SU-DHL-6 (cell line): ENCODE measurements at regions not wholly inside any gene's neighbourhood (a gene's known extent, or its start where the extent isn't known, plus 50 kb on each side); places are given as distances from the start of the nearest gene placed in this dataset.

ENCODE experiments used
- H2AFZ ChIP-seq: fragments of 200-600 bp; sonication (generic); 2 replicates; pipeline ENCODE4 v1.6.1; 2014; ENCODE audit warnings: low read depth, mild to moderate bottlenecking, moderate library complexity, mixed read lengths, antibody characterized with exemption, low read length; ENCODE audit not compliant: severe bottlenecking
- H3F3A ChIP-seq: fragments of 200-600 bp; shearing (Covaris generic); 2 replicates; pipeline ENCODE4 v1.6.0; 2016; ENCODE audit warnings: antibody characterized with exemption, mild to moderate bottlenecking; ENCODE audit not compliant: insufficient read depth
- H3K27ac ChIP-seq: fragments of 200-600 bp; sonication (generic); 2 replicates; pipeline ENCODE4 v1.5.1; 2016; ENCODE audit warnings: low read depth, mild to moderate bottlenecking, low read length, moderate library complexity, mixed read lengths
- H3K27me3 ChIP-seq: fragments of 200-600 bp; sonication (generic), shearing (Covaris generic); 2 replicates; pipeline ENCODE4 v1.6.0; 2014; ENCODE audit warnings: mild to moderate bottlenecking, low read length
- H3K36me3 ChIP-seq: fragments of 200-600 bp; sonication (generic); 2 replicates; pipeline ENCODE4 v1.6.1; 2014; ENCODE audit warnings: mild to moderate bottlenecking, low read length, mixed read lengths
- H3K4me2 ChIP-seq: fragments of 300-600, 200-600 bp; shearing (Covaris generic), sonication (generic); 2 replicates; pipeline ENCODE4 v1.6.0; 2014; ENCODE audit warnings: low read length, low read depth, mild to moderate bottlenecking; ENCODE audit not compliant: poor library complexity, severe bottlenecking
- H3K4me3 ChIP-seq: fragments of 200-600 bp; sonication (generic); 2 replicates; pipeline ENCODE4 v1.5.1; 2014; ENCODE audit warnings: antibody characterized with exemption, low read length, mild to moderate bottlenecking, mixed read lengths; ENCODE audit not compliant: insufficient read depth, poor library complexity, severe bottlenecking
- H3K79me2 ChIP-seq: fragments of 200-600 bp; sonication (generic); 2 replicates; pipeline ENCODE4 v1.6.1; 2014; ENCODE audit warnings: mild to moderate bottlenecking, low read length, moderate library complexity; ENCODE audit not compliant: insufficient read depth
- H3K9ac ChIP-seq: fragments of 200-600 bp; sonication (generic); 2 replicates; pipeline ENCODE4 v1.7.0; 2014; ENCODE audit warnings: mild to moderate bottlenecking, low read length
- H3K9me2 ChIP-seq: fragments of 200-600 bp; sonication (generic); replicated peaks from 2 replicates; pipeline ENCODE4 v1.6.1; 2014; ENCODE audit warnings: low read length; ENCODE audit not compliant: insufficient read depth
- H3K9me3 ChIP-seq: fragments of 200-600 bp; sonication (generic); 2 replicates; pipeline ENCODE4 v1.6.1; 2014; ENCODE audit warnings: low read length, mixed read lengths; ENCODE audit not compliant: insufficient read depth
- H4K20me1 ChIP-seq: fragments of 200-600 bp; sonication (generic); 2 replicates; pipeline ENCODE4 v1.6.1; 2014; ENCODE audit warnings: low read depth, mild to moderate bottlenecking, antibody characterized with exemption, low read length, moderate library complexity, mixed read lengths
- CTCF ChIP-seq: fragments of 200-600 bp; sonication (generic); IDR thresholded peaks from one replicate; pipeline ENCODE4 v1.5.1; 2017; ENCODE audit warnings: antibody characterized with exemption, mild to moderate bottlenecking, low read length, moderate library complexity; ENCODE audit not compliant: insufficient read depth, poor library complexity, severe bottlenecking
- EZH2phosphoT487 ChIP-seq: fragments of 200-600 bp; sonication (generic), shearing (Covaris generic); conservative IDR thresholded peaks from 2 replicates; pipeline ENCODE4 v1.6.1; 2018; ENCODE audit warnings: mild to moderate bottlenecking, antibody characterized with exemption, low read length, moderate library complexity, mixed read lengths

- Histone ChIP-seq H4K20me1 (no peaks in the 10 kb centered on the region), H3K4me3 (no peak overlapping the region), H3K9me3 (peaks cover 20% of the 10 kb centered on the region; the same call in 1 of the 2 replicates), H2AFZ (no peak overlapping the region), H3F3A (no peaks in the 10 kb centered on the region), H3K27me3 (no peaks in the 10 kb centered on the region), H3K4me2 (no peak overlapping the region), H3K79me2 (no peaks in the 10 kb centered on the region), H3K9me2 (no peaks in the 10 kb centered on the region), H3K36me3 (no peaks in the 10 kb centered on the region), H3K27ac (no peak overlapping the region), H3K9ac (no peak overlapping the region)
- TF ChIP-seq CTCF, result no peak
- no peak for TF ChIP-seq EZH2phosphoT487
Measured at GRCh38 chr11:37223962-37224361, 625.9 kb upstream of the RAG2 start.

- H3K9me2 ChIP-seq, result no peaks in the 10 kb centered on the region
- H3K27me3 ChIP-seq, result no peaks in the 10 kb centered on the region
- no peaks in the 10 kb centered on the region for H3K79me2 ChIP-seq
Measured at GRCh38 chr11:37203006-37203405, 605.0 kb upstream of the RAG2 start.

GRCh38 chr11:37199082-37199481 lies 601.0 kb upstream of the RAG2 start:
- Histone ChIP-seq H2AFZ (no peak overlapping the region), H3K9ac (no peak overlapping the region), H3K27me3 (no peaks in the 10 kb centered on the region), H3K9me2 (no peaks in the 10 kb centered on the region), H3K36me3 (no peaks in the 10 kb centered on the region), H4K20me1 (no peaks in the 10 kb centered on the region), H3K79me2 (no peaks in the 10 kb centered on the region), H3F3A (no peaks in the 10 kb centered on the region), H3K27ac (no peak overlapping the region), H3K4me2 (no peak overlapping the region), H3K9me3 (0 out of 2 replicates have a peak, but pooled peaks cover 7% of the 10 kb centered on the region), H3K4me3 (no peak overlapping the region)
- no peak for TF ChIP-seq CTCF
- no peak for TF ChIP-seq EZH2phosphoT487

More at GRCh38 chr11:37203006-37203405, 605.0 kb upstream of the RAG2 start:
- no peak overlapping the region for H3K27ac ChIP-seq
- H2AFZ ChIP-seq, result no peak overlapping the region
- H3K36me3 ChIP-seq, result no peaks in the 10 kb centered on the region
- no peaks in the 10 kb centered on the region for H3F3A ChIP-seq
- no peaks in the 10 kb centered on the region for H3K9me3 ChIP-seq
- no peak overlapping the region for H3K4me3 ChIP-seq
- TF ChIP-seq EZH2phosphoT487, result no peak
- TF ChIP-seq CTCF, result no peak
- no peak overlapping the region for H3K9ac ChIP-seq
- no peak overlapping the region for H3K4me2 ChIP-seq
- H4K20me1 ChIP-seq, result no peaks in the 10 kb centered on the region
